HFF-Myc (cell line): ENCODE measurements at regions not wholly inside any gene's neighbourhood (a gene's known extent, or its start where the extent isn't known, plus 50 kb on each side); places are given as distances from the start of the nearest gene placed in this dataset.

Experiments
- DNase-seq: peaks from one replicate; pipeline ENCODE4 v3.0.0-alpha.2; 2011; ENCODE audit warnings: low read depth; ENCODE audit errors: extremely low read depth
- H3K4me3 ChIP-seq: replicated peaks from 2 replicates; pipeline ENCODE4 v1.5.1; 2011; ENCODE audit warnings: low read depth, mild to moderate bottlenecking, control low read depth, low read length
- TF ChIP-seq, protein P1 (sequence below): IDR thresholded peaks from 2 replicates; pipeline ENCODE4 v1.5.1; 2012; ENCODE audit warnings: mild to moderate bottlenecking, low read depth, low read length, control low read depth; ENCODE audit errors: missing control alignments

DNA sequence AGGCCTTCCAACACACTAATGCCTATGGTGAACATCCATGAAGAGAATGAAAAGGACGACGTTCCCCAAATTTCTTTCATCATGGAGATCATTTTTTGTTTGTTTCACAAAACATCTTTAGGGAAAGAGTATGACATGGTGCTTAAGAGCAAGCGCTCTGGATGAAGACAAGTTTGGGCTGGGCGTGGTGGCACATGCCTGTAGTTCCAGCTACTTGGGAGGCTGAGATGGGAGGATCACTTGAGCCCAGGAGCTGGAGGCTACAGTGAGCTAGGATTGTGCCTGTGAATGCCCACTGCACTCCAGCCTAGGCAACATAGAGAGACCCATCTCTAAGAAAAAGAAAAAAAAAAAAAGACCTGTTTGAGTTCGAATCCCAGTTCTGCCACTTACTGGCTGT, 253.1 kb downstream of the PTPRU start:
- TF ChIP-seq, protein P1, sequence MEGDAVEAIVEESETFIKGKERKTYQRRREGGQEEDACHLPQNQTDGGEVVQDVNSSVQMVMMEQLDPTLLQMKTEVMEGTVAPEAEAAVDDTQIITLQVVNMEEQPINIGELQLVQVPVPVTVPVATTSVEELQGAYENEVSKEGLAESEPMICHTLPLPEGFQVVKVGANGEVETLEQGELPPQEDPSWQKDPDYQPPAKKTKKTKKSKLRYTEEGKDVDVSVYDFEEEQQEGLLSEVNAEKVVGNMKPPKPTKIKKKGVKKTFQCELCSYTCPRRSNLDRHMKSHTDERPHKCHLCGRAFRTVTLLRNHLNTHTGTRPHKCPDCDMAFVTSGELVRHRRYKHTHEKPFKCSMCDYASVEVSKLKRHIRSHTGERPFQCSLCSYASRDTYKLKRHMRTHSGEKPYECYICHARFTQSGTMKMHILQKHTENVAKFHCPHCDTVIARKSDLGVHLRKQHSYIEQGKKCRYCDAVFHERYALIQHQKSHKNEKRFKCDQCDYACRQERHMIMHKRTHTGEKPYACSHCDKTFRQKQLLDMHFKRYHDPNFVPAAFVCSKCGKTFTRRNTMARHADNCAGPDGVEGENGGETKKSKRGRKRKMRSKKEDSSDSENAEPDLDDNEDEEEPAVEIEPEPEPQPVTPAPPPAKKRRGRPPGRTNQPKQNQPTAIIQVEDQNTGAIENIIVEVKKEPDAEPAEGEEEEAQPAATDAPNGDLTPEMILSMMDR, result no peak
- H3K4me3 ChIP-seq, result no peak overlapping the region
- no peak for DNase-seq

DNA sequence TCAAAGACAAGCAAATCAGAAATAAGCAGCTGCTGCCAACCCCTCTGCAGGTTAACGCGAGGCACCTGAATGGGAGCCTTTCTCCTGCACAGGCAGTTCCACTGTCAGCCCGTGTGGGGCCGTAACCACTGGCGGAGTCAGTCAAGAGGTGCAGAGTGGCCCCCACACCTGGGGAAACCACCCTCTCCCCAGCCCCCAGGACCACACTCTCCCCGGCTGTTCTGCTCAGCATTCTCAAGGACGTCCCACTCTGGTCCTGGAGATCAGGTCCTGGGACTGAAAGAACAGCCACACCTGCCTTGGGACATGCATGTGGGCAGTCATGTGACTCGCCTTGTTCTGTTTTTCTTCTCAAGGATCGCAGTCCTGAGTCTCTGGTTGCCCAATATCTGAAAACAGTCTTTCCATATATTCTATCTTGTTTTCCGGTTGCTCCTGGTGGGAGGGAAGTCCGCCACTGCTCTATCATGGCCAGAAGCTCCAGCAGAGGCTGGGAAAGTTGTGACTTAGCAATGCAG, 252.5 kb downstream of the PTPRU start:
- DNase-seq, result no peak
- TF ChIP-seq, protein P1, result no peak
- H3K4me3 ChIP-seq, result no peak overlapping the region

DNA sequence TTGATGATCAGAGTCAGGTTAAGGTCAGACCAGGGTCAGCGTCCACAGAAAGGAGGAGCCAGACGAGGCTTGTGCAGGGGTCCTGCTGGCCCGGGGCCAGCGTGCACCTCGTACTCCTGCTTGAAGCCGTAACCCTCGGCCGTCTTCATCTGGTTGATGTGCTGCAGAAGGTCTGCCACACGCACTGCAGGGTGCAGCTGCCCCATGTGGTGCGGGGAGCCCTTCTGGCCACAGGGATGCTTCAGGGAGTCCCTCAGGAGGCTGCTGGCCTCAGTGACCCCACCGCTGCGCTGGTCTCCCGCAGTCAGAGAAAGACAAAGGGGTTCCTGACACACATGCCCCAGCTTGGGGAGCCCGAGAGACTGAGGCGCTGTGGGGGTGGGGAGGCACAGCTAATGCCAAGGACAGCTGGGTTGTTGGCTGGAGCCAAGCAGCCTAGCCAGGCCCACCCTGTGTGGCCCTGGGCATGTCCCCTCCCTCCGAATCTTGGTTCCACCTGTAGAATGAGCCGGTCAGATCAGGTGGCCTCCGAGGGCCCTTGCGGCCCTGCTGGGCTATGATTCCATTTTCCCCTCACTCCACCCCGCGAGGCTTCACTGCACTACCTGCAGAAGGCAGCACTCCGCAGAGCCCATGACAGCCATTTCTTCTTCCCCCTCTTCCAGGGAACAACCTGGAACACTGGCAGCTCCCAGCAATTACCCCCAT, 251.9 kb downstream of the PTPRU start:
- TF ChIP-seq, protein P1, result no peak
- DNase-seq, result no peak
- H3K4me3 ChIP-seq, result no peak overlapping the region

- TF ChIP-seq, protein P1, result no peak
- H3K4me3 ChIP-seq, result no peak overlapping the region
Measured at GRCh38 chr1:29487291-29487690, 251.0 kb downstream of the PTPRU start.

DNA sequence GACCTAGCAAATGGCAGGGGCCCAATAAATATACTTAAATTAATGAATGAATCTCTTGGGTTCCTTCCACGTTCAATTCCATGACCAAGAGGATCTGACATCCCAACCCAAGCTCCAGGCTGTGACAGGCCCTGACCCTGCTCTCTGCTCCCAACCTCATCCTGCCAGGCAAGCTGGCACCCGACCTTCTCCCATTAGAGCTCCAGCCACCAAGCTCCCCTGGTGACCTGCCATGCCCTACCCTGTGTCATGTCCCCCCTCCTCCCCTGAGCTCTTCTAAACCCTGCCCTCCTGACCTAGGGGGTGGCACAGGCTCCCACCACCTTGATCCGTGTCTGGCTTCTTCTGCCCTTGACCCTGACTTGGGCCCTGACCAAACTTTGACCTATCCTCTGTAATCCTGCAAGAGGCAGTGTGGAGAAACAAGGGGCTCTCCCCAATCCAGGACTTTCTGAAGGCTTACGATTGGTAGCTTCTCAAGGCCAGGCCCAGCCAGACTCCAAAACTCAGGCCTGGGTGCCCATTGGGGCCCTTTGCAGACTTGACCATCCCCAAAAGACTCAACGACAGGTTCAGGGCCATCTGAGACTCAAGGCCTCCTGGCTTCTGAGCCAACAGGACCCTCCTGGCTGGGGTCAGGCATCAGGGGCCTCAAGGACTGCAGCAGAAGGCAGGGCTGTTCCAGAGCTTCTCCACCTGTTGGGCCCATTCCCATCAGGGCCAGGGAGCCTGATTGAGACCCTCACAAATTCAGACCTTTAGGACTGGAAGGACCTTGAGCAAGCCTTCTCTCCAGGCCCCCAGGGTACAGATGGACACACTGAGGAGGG, 249.0 kb downstream of the PTPRU start:
- TF ChIP-seq, protein P1, result no peak

More at GRCh38 chr1:29487291-29487690, 251.0 kb downstream of the PTPRU start:
- DNase-seq, result no peak

GRCh38 chr1:29482991-29483390, 246.7 kb downstream of the PTPRU start:
- TF ChIP-seq, protein P1, result no peak
- no peak for DNase-seq
- H3K4me3 ChIP-seq, result no peak overlapping the region

More for the DNA sequence above, 249.0 kb downstream of the PTPRU start:
- H3K4me3 ChIP-seq, result no peak overlapping the region
- DNase-seq, result no peak
